Osteoblast (primary cell): ENCODE measurements at regions not wholly inside any gene's neighbourhood (a gene's known extent, or its start where the extent isn't known, plus 50 kb on each side); places are given as distances from the start of the nearest gene placed in this dataset.
A peak's percentile ranks its signal among the peaks of the same experiment; 100 is the strongest.
"Not testable (repeated sequence)": the region's sequence is repeated elsewhere in the genome, so short reads cannot be mapped to it uniquely, and the experiment has no call there.

Experiments used
- DNase-seq: peaks from one replicate; pipeline ENCODE4 v3.0.0; 2011; ENCODE audit warnings: low spot score, mixed read lengths; ENCODE audit not compliant: insufficient read length; ENCODE audit errors: missing footprints
- H2AFZ ChIP-seq: 2 replicates; pipeline ENCODE4 v1.6.0; 2011; ENCODE audit warnings: mild to moderate bottlenecking, low read length
- H3K27ac ChIP-seq: 2 replicates; pipeline ENCODE4 v1.5.1; 2011; ENCODE audit warnings: mild to moderate bottlenecking, low read depth, low read length, moderate library complexity
- H3K27me3 ChIP-seq: 2 replicates; pipeline ENCODE4 v1.6.0; 2012; ENCODE audit warnings: mild to moderate bottlenecking, control low read depth, inconsistent platforms, low read length, moderate library complexity; ENCODE audit not compliant: insufficient read depth
- H3K36me3 ChIP-seq: 2 replicates; pipeline ENCODE4 v1.5.1; 2011; ENCODE audit warnings: mild to moderate bottlenecking, low read length, control low read depth, moderate library complexity; ENCODE audit not compliant: insufficient read depth
- H3K4me1 ChIP-seq: 2 replicates; pipeline ENCODE4 v1.5.1; 2011; ENCODE audit warnings: mild to moderate bottlenecking, low read length, control low read depth, moderate library complexity; ENCODE audit not compliant: insufficient read depth
- H3K4me2 ChIP-seq: 2 replicates; pipeline ENCODE4 v1.6.0; 2011; ENCODE audit warnings: mild to moderate bottlenecking, low read length; ENCODE audit not compliant: insufficient read depth
- H3K4me3 ChIP-seq: fragments of 200-600 bp; sonication (generic); 3 replicates; pipeline ENCODE4 v1.5.1; 2012; ENCODE audit warnings: mild to moderate bottlenecking, low read length, inconsistent platforms; ENCODE audit not compliant: insufficient read depth
- H3K79me2 ChIP-seq: 2 replicates; pipeline ENCODE4 v1.6.0; 2012; ENCODE audit warnings: mild to moderate bottlenecking, low read length, control low read depth, inconsistent platforms; ENCODE audit not compliant: insufficient read depth
- H3K9me3 ChIP-seq: 2 replicates; pipeline ENCODE4 v1.5.1; 2011; ENCODE audit warnings: low read depth, low read length, control low read depth
- H4K20me1 ChIP-seq: 2 replicates; pipeline ENCODE4 v1.6.0; 2012; ENCODE audit warnings: mild to moderate bottlenecking, low read length, control low read depth; ENCODE audit not compliant: insufficient read depth

DNA sequence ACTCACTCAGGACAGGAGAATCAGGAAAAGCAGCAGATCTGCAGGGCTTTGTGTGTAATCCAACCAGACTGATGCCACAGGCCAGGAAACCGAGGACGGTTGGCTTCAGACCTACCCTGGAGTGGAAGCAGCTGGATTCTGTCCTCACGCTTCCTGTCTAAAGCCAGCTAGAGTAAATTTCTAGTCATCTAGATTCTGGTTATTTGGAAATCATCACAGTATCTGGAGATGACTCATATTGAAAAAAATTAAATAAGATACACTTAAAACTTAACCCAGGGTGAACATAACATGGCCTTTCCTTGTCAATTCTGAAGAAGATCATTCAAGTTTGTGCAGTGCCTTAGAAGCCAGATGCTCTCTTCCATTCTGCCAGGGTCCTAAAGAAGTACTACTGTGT is 288.9 kb upstream of the PLGLB2 start:
- DNase-seq, H3K9me3 ChIP-seq, H3K36me3 ChIP-seq, H3K27me3 ChIP-seq, H3K4me3 ChIP-seq, H2AFZ ChIP-seq, H3K27ac ChIP-seq, H4K20me1 ChIP-seq: not testable (repeated sequence)
- peaks cover 13% of the 10 kb centered on the region for H3K4me1 ChIP-seq
- peaks cover 35% of the 10 kb centered on the region for H3K79me2 ChIP-seq
- peak overlapping the region; percentile 39 for H3K4me2 ChIP-seq

DNA sequence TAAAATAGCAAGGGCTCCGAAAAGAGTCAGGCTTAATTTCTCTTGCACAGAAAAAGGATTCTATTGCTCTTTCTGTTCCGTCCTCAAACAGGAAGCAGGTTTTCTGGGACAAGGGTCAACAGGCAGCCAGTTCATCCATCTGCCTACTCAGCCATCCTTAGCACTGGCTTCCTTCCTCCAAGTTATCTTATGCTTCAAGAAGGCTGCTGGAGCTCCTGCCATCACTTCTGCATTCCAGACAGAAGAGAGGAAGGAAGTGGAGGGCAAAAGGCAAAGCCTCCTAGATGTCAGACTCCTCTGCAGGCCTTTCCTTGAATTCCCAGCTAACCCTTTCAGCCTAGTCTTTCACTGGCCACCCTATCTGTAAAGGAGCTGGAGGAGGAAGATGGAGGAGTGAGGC is 287.8 kb upstream of the PLGLB2 start:
- H3K36me3 ChIP-seq, H4K20me1 ChIP-seq, H3K4me3 ChIP-seq, H3K27ac ChIP-seq, DNase-seq, H2AFZ ChIP-seq, H3K9me3 ChIP-seq, H3K4me1 ChIP-seq, H3K4me2 ChIP-seq, H3K27me3 ChIP-seq: not testable (repeated sequence)
- H3K79me2 ChIP-seq, result peaks cover 43% of the 10 kb centered on the region

DNA sequence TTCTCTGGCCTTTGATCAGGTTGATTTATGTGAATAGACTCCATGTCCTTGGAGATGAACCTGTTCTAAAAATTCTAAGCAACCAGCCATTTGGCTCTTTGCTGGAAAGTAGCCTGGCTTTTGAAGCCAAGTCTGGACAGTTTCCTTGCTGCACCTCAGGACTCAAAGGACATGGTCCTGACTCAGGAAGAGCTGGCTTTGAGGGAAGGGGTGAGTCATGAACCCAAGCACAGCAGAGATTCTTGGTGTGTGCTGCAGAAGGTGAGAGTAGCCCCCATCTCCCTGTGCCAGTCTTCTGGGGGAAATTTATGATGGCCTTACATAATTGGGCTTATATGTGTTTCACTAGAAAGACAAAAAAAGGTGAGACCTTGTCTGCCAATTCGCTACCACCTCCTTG is 287.2 kb upstream of the PLGLB2 start:
- not testable (repeated sequence) for H3K4me1 ChIP-seq, H4K20me1 ChIP-seq, DNase-seq, H3K27ac ChIP-seq, H3K4me2 ChIP-seq, H3K27me3 ChIP-seq, H3K36me3 ChIP-seq, H2AFZ ChIP-seq, H3K4me3 ChIP-seq, H3K9me3 ChIP-seq
- peaks cover 48% of the 10 kb centered on the region for H3K79me2 ChIP-seq

- H3K79me2 ChIP-seq, result peaks cover 56% of the 10 kb centered on the region
- H3K9me3 ChIP-seq, H3K4me1 ChIP-seq, H3K27ac ChIP-seq, H4K20me1 ChIP-seq, H2AFZ ChIP-seq, DNase-seq, H3K36me3 ChIP-seq, H3K4me2 ChIP-seq, H3K27me3 ChIP-seq, H3K4me3 ChIP-seq: not testable (repeated sequence)
Measured at GRCh38 chr2:87461671-87462070, 286.2 kb upstream of the PLGLB2 start.

DNA sequence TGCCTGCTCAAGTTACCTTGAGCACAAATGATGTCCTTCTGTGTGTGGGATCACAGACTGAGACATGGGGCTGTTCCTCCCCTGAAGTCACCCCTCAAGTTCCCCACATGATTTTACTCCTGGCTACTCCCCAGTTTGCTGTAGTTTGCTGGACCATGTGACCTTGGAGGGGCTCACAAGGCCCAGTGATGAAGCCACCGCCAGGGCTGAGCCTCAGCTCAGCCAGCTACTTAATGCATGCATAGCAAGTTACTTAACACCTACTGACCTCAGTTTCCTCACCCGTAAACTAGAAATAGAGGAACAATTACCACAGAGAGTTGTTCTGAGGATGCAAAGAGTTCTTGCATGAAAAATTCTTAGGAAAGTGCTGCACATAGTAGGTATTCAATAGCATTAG is 283.7 kb upstream of the PLGLB2 start:
- peaks cover 66% of the 10 kb centered on the region for H3K79me2 ChIP-seq
- not testable (repeated sequence) for H3K27me3 ChIP-seq, DNase-seq, H3K36me3 ChIP-seq, H3K9me3 ChIP-seq, H3K27ac ChIP-seq, H3K4me3 ChIP-seq, H4K20me1 ChIP-seq, H3K4me2 ChIP-seq, H2AFZ ChIP-seq, H3K4me1 ChIP-seq

GRCh38 chr2:87465730-87466129 is 282.2 kb upstream of the PLGLB2 start:
- not testable (repeated sequence) for H3K4me3 ChIP-seq

GRCh38 chr2:87466591-87467120 is 281.2 kb upstream of the PLGLB2 start:
- not testable (repeated sequence) for DNase-seq

More at GRCh38 chr2:87465730-87466129, 282.2 kb upstream of the PLGLB2 start:
- DNase-seq, H3K4me1 ChIP-seq, H3K27ac ChIP-seq, H3K4me2 ChIP-seq, H2AFZ ChIP-seq, H3K36me3 ChIP-seq, H4K20me1 ChIP-seq, H3K9me3 ChIP-seq, H3K27me3 ChIP-seq: not testable (repeated sequence)
- peaks cover 75% of the 10 kb centered on the region for H3K79me2 ChIP-seq

GRCh38 chr2:87468429-87468981 is 279.4 kb upstream of the PLGLB2 start:
- not testable (repeated sequence) for H3K4me1 ChIP-seq

More at GRCh38 chr2:87466591-87467120, 281.2 kb upstream of the PLGLB2 start:
- not testable (repeated sequence) for H2AFZ ChIP-seq, H3K9me3 ChIP-seq, H3K4me3 ChIP-seq, H4K20me1 ChIP-seq, H3K27me3 ChIP-seq, H3K4me1 ChIP-seq, H3K27ac ChIP-seq, H3K36me3 ChIP-seq, H3K4me2 ChIP-seq
- peaks cover 78% of the 10 kb centered on the region for H3K79me2 ChIP-seq

More at GRCh38 chr2:87468429-87468981, 279.4 kb upstream of the PLGLB2 start:
- Histone ChIP-seq H3K79me2 (peaks cover 74% of the 10 kb centered on the region), H3K27ac (peak overlapping the region; percentile 28)
- H3K27me3 ChIP-seq, H3K9me3 ChIP-seq, H2AFZ ChIP-seq, DNase-seq, H3K36me3 ChIP-seq, H4K20me1 ChIP-seq, H3K4me3 ChIP-seq, H3K4me2 ChIP-seq: not testable (repeated sequence)
